Mucosa of descending colon (tissue), 3 donors: ENCODE measurements at regions not wholly inside any gene's neighbourhood (a gene's known extent, or its start where the extent isn't known, plus 50 kb on each side); places are given as distances from the start of the nearest gene placed in this dataset.

Experiments
- ATAC-seq: fragments of 200-7000 bp; cut with Tn5 transposase; one replicate; pipeline ENCODE4 v1.9.1; 2020; ENCODE audit warnings: mild to moderate bottlenecking, moderate library complexity
- DNase-seq, 3 donors: peaks; one replicate each; pipeline ENCODE4 v3.0.0-alpha.2; 2020
- H3K36me3 ChIP-seq: fragments of 200-600 bp; one replicate; pipeline ENCODE4 v1.8.0; 2021; ENCODE audit warnings: low read depth, mild to moderate bottlenecking
- H3K4me1 ChIP-seq: fragments of 200-600 bp; one replicate; pipeline ENCODE4 v1.8.0; 2021; ENCODE audit warnings: low read depth, mild to moderate bottlenecking
- H3K4me3 ChIP-seq: fragments of 200-600 bp; one replicate; pipeline ENCODE4 v1.8.0; 2021; ENCODE audit warnings: mild to moderate bottlenecking
- H3K9me3 ChIP-seq: fragments of 200-600 bp; one replicate; pipeline ENCODE4 v1.8.0; 2021; ENCODE audit warnings: mild to moderate bottlenecking
- intact Hi-C, 2 donors: fragments of 100-400 bp; cut with DNase I in 1 of 2; cut with micrococcal nuclease in 1 of 2; formaldehyde crosslinking; loops; one replicate each; pipeline versions ENCODE4 v1.11.0 to v1.11.1; 2022; cut with DNase I, micrococcal nuclease
- TF ChIP-seq, protein P1 (sequence below): fragments of 200-600 bp; IDR thresholded peaks from one replicate; pipeline ENCODE4 v1.8.0; 2022; ENCODE audit warnings: antibody characterized with exemption, mild to moderate bottlenecking
- donor health status: DM: no; HTN: no; CAD: no; lungs with moderate emphysema.
- donor health status: DM: no; HTN: no; CAD: no.
- donor health status: DM: no; HTN: yes; CAD: no.

DNA sequence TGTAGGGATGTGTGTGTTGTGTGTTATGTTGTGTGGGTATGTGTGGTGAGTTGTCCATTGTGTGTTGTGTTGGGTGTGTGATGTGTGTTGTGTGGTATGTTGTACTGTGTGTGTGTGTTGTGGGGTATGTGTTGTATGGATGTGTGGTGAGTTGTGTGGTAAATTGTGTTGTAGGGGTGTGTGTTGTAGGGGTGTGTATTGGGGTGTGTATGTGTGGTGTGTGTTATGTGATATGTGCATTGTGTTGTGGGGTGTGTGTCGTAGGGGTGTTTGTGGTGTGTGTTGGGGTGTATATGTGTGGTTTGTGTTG is 97.8 kb upstream of the PODXL start:
- TF ChIP-seq, protein P1, sequence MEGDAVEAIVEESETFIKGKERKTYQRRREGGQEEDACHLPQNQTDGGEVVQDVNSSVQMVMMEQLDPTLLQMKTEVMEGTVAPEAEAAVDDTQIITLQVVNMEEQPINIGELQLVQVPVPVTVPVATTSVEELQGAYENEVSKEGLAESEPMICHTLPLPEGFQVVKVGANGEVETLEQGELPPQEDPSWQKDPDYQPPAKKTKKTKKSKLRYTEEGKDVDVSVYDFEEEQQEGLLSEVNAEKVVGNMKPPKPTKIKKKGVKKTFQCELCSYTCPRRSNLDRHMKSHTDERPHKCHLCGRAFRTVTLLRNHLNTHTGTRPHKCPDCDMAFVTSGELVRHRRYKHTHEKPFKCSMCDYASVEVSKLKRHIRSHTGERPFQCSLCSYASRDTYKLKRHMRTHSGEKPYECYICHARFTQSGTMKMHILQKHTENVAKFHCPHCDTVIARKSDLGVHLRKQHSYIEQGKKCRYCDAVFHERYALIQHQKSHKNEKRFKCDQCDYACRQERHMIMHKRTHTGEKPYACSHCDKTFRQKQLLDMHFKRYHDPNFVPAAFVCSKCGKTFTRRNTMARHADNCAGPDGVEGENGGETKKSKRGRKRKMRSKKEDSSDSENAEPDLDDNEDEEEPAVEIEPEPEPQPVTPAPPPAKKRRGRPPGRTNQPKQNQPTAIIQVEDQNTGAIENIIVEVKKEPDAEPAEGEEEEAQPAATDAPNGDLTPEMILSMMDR = no peak
- H3K36me3 ChIP-seq = no peaks in the 10 kb centered on the region
- no peaks in the 10 kb centered on the region for H3K4me1 ChIP-seq
- no peak for ATAC-seq
- intact Hi-C loops = loop anchor here in 1 of 2 donors (5.0 kb wide), 1 partner anchor 147 kb away; no protein-coding TSS in a partner anchor
- DNase-seq = no peak
- no peaks in the 10 kb centered on the region for H3K9me3 ChIP-seq
- H3K4me3 ChIP-seq = no peak overlapping the region

DNA sequence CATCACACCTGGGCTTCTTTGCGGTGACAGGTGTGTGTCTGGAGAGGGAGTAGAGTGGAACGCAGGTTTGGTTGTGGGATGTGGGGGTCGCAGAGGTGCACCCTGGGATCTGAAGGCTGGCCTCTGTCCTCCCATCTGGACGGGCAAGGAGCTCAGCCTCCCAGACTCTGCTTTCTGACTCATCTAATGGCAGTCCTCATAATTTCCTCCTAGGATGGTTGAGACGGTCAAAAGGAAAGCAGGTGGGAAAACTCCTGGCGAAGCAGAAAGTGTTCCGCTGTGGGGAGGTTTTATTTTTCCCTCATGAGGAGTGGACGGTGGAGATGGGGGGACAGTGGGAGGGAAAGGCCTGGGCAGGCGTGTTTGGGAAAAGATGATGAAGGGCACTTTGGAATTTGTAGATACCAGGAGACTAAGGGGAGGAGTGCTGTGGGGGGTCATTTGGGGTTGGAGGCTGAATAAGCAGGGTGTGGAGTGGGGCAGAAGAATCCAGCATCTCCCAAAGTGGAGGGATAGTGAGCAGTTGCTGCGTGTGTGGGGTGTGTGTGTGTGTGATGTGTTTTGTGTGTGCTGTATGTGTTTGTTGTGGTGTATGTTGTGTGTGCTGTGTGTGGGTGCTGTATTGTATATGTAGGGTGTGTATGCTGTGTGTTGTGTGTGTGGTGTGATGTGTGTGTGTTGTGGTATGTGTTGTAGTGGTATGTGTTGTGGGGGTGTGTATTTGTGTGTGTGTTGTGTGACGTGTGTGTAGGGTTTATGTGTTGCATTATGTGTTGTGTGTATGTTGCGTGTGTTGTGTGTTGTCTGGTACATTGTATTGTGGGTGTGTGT is 97.2 kb upstream of the PODXL start:
- DNase-seq = no peak
- ATAC-seq = no peak
- TF ChIP-seq, protein P1 = no peak
- no peaks in the 10 kb centered on the region for H3K36me3 ChIP-seq
- intact Hi-C loops = loop anchor here in 1 of 2 donors (5.0 kb wide), 1 partner anchor 146 kb away; no protein-coding TSS in a partner anchor
- no peaks in the 10 kb centered on the region for H3K9me3 ChIP-seq
- no peak overlapping the region for H3K4me3 ChIP-seq
- H3K4me1 ChIP-seq = no peaks in the 10 kb centered on the region

DNA sequence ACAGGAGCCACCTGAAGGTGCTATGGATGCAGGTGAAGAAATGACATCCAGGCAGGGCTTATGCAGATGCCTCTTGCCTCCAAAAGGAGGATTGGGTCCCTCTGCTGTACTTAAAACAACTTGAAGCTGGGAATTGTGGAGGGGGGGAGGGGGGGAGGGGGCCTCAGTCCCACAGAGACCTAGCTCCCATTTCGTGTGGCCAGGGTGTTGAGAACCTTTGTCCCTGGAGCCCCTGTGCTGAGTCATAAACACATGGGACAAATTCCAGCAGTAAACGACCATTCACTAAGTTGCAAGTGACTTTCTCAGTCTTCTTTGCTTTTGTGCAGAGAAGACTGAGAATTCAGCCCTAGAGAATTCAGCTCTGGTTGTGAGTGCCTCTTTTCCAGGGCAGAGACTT is 96.5 kb upstream of the PODXL start:
- H3K4me1 ChIP-seq = no peaks in the 10 kb centered on the region
- TF ChIP-seq, protein P1 = no peak
- no peaks in the 10 kb centered on the region for H3K36me3 ChIP-seq
- ATAC-seq (no peak), DNase-seq (no peak)
- no peak overlapping the region for H3K4me3 ChIP-seq
- intact Hi-C loops = loop anchor here in 1 of 2 donors (5.0 kb wide), 1 partner anchor 146 kb away; no protein-coding TSS in a partner anchor
- no peaks in the 10 kb centered on the region for H3K9me3 ChIP-seq

DNA sequence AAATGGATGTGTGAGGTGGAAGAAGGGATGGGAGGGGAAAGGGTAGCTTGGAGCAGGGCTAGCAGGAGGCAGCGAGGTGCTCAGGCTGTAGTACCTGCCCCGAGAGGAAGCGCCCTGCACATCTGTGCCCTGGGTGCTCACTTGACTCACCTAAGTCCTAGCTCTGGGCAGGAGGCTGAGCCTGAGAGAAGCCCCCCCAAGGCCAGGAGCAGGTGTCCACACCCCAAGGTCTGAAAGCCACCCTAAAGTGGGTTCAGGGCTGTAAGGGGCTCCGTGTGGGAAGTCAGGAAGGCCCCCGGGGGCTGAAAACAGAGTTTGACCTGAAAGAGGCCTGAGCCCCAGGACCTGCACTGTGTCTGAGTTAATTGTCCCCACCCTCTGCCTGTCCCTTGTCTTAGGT is 95.8 kb upstream of the PODXL start:
- no peaks in the 10 kb centered on the region for H3K4me1 ChIP-seq
- intact Hi-C loops = loop anchor here in 1 of 2 donors (5.0 kb wide), 1 partner anchor 145 kb away; no protein-coding TSS in a partner anchor
- no peak overlapping the region for H3K4me3 ChIP-seq
- H3K9me3 ChIP-seq = no peaks in the 10 kb centered on the region
- ATAC-seq = no peak
- no peak for DNase-seq
- no peaks in the 10 kb centered on the region for H3K36me3 ChIP-seq
- TF ChIP-seq, protein P1 = no peak

DNA sequence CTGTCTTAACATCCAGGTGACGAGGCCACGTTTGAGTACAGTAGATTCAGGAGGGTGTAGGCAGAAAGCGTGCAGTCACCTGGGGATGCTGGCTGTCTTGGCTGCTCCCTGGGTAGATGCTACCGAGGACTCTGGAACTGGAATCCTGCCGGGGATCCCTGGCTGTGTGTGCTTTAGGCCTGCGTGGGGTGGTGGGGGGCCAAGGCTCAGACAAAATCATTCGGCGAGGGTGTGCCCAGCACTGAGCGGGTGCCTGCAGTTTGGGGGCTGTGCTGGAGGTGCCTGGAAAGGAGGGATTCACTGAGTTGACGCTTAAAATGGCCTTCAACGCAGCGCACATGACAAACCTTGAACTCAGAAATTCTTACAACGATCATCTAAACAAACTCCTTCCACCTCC is 93.5 kb upstream of the PODXL start:
- TF ChIP-seq, protein P1 = no peak
- ATAC-seq (no peak), DNase-seq (no peak)
- Histone ChIP-seq H3K4me1 (no peaks in the 10 kb centered on the region), H3K36me3 (no peaks in the 10 kb centered on the region), H3K4me3 (no peak overlapping the region), H3K9me3 (no peaks in the 10 kb centered on the region)
- intact Hi-C loops = loop anchor here in 1 of 2 donors (5.0 kb wide), 1 partner anchor 143 kb away; no protein-coding TSS in a partner anchor
